Medulla oblongata (tissue), 1 donor: ENCODE measurements at regions not wholly inside any gene's neighbourhood (a gene's known extent, or its start where the extent isn't known, plus 50 kb on each side); places are given as distances from the start of the nearest gene placed in this dataset.

Source experiments
- DNase-seq: peaks from one replicate; pipeline ENCODE4 v3.0.0-alpha.2; 2015; ENCODE audit errors: extremely low spot score

GRCh38 chr3:170780955-170781354 is 89.0 kb downstream of the RPL22L1 start:
- DNase-seq: no peak

DNA sequence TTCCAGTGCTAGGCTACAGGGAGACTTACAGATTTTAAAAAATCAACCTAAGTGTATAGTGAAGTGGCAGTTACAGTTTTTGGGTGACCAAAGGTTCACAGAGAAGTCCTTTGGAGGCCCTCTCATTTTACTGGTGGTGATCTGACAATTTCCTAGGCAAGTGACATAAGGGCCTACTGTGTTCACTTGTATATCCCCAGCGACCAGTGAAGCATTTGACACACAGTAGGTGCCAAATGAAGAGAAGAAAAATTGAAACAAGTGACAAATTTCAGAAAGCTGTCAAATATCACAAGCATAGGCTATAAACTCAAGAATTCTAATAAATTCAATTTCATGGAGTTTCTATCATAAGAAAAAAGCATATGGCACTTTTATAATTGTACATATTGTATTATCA is 89.5 kb downstream of the RPL22L1 start:
- DNase-seq: no peak

GRCh38 chr3:170778240-170779217 is 91.5 kb downstream of the RPL22L1 start:
- no peak for DNase-seq

- DNase-seq: no peak
Measured at GRCh38 chr3:170777564-170777926, 92.5 kb downstream of the RPL22L1 start.

- DNase-seq: no peak
Measured at GRCh38 chr3:170776887-170777563, 93.0 kb downstream of the RPL22L1 start.

DNA sequence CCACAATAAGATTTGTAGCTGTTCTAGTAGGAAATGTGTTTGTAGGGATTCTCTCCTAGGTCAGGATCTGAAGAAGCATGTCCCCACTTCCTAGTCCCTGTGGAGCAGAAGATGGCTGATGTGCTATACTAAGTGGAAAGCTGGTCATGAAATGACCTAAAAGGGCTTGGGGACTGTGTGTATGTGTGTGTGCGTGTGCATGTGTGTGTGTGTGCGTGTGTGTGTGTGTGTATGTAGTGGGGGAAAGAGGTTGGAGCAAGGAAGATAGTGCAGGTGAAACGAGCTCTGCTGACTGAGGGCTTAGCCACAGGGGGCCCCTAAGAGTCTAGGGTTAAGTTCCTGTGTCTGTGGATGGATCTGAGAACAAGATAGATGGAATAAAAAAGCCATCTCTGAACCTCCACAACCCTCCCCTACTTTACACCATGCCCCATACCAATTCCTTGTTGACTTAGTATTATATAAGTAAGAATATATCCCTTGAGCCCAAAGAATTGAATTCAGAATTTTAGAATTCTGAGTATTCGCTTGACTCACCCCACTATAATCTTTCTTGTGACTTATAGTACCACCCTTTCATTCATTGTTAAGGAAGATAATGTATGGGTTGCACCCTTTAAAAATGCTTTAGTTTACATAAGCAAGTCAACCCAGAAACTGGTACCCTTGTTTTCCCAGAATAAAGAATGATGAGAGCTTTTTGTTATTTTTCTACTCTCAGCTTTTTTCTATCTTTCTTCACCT is 96.1 kb downstream of the RPL22L1 start:
- no peak for DNase-seq

- no peak for DNase-seq
Measured at GRCh38 chr3:170772175-170772574, 97.8 kb downstream of the RPL22L1 start.

- DNase-seq: peak; percentile 79
Measured at GRCh38 chr3:170768334-170768801, 101.6 kb downstream of the RPL22L1 start.

- no peak for DNase-seq
Measured at GRCh38 chr3:170767576-170767941, 102.4 kb downstream of the RPL22L1 start.

DNA sequence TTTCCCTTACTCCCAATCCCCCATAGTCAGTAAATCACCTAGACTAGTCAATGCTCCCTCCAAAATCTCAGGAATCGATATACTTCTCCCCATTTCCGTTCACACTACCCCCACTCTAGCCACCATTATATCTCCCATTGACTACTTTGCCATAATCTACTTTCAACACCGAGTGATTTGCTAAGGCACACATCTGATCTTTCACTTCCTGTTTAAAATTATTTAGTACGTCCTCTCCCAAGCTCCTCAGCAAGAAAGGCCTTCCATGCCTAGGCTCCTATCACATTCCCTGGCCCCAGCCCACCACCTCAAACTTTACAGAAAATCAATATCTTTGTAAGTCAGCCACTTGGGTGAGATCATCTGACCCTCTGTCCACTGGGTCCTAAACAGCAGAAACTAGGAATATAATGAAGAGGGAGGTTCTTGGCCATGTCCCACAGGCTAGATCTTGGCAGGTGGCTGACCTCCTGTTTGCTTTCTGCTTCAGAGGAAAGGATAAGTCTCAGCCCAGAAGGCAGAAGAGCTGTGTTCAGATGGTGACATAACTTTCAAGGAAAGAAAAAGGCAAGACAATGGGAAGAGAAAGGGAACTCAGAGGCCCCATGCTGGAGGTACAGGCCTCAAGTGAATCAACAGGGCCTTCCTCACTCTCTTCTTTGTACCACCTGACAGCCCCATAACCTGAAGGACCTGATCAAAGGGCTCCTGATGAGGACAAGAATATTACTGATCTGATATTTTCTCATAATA is 103.0 kb downstream of the RPL22L1 start:
- DNase-seq: no peak

- no peak for DNase-seq
Measured at GRCh38 chr3:170766253-170766652, 103.7 kb downstream of the RPL22L1 start.

DNA sequence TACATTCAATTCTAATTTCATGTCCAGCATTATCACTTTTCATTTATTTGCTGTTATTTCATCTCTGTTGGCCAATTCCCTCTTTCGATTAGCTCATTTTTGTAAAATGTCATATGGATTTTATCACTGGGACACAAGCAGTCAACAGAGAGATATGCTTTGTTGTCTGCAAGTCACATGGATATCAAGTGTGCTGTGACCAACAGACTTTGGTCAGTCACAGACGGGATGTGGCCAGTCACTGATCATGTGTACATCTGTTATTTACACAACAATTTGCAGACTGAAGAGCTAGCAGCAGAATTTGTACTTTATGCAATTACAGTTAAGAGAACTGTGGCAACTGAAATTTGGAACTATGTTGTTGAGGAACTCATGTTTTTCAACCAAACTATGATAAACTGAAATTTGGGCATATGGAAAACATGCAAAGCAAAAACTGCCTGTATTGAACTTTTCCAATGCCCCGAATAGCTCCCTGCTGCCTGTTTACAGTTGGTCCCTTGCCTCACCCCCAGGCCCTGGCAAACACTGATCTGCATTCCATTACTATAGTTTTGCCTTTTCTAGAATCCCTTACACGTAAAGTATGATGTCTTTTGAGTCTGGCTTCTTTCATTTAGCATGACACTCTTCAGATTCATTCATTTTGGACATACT is 104.4 kb downstream of the RPL22L1 start:
- DNase-seq: peak; percentile 58

GRCh38 chr3:170764017-170764416 is 106.0 kb downstream of the RPL22L1 start:
- DNase-seq: no peak

DNA sequence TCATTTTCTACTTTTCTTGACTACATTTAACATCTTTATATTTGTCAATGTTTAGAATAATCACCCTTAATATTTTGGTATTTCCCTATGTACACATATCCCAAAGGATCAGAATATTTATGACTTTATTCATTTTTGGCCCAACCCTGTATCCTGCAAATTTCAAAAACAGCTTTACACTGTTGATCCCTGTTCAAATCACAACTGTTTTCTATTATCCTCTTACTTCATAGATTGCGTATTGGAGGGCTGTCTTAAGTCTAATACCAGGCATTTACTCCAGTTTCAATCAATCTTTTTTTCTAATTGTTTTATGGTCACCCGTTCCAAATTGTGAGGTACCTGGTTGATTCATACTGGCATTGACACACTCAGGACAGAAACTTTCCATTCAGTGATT is 107.9 kb downstream of the RPL22L1 start:
- no peak for DNase-seq

- no peak for DNase-seq
Measured at GRCh38 chr3:170761103-170761502, 108.9 kb downstream of the RPL22L1 start.

DNA sequence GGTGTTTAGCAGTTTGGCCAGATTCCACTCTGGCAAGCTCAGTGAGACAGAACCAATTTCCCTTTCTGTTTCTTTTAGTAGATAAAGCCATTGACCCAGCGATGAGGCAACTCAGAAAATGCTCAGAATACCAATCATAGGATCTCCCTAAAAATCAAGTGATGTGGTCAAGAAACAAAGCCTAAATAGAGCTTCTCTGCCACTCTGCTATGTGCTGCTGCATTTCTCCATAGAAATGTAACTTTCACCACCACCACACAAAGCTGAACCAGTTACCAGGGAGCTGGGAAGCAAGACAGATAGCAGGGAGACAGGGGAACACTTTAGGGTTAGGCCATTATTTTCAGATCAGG is 109.8 kb downstream of the RPL22L1 start:
- no peak for DNase-seq

DNA sequence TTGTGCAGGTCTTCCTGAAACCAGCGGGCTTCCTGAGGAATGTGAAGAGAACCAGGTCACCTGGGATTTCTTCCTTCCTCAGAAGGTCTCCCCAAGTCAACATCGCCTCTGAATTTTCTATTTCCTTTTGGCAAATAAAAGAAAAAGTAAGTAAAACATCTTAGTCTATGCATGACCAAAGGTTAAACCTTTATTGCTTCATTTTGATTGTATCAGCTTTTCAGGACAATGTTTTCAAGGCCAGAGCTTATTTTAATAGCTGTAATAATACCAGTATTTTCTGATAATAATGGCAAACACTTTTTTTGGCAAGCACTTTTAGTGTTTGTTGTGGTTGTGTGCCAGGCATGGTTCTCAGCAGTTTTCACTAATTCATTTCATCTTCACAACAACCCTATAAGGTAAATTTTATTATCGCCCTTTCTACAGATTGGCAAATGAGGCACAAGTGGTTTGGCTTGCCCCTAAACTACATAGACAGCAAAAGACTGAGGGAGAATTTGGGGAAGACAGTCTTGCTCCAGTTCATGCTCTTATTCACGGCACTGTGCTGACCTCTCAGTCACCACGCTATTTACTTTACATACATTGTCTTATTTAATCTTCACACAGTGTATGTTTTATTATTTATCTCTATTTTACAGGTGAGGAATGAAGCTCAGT is 110.4 kb downstream of the RPL22L1 start:
- DNase-seq: no peak

- DNase-seq: no peak
Measured at GRCh38 chr3:170757038-170757437, 113.0 kb downstream of the RPL22L1 start.

DNA sequence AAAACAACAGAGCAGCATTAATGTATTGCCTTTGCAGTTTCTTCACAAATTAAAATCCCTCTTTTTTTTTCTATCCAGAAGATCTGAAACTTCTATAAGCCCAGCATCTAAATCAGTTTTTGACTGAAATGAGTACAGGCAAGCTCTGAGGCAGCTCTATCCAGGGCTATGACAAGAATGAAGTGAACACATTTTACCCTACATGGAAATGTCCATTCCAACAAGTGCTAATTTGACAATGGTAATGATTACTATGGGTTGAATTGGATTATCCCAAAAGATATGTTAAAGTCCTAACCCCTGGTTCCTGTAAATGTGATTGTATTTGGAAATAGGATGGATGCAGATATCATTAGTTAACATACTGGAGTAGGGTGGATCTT is 115.7 kb downstream of the RPL22L1 start:
- DNase-seq: no peak
